Mesenchymal stem cell (in vitro differentiated cells and primary cell): ENCODE measurements at regions not wholly inside any gene's neighbourhood (a gene's known extent, or its start where the extent isn't known, plus 50 kb on each side); places are given as distances from the start of the nearest gene placed in this dataset.

ENCODE experiments used
- DNase-seq: peaks from one replicate; pipeline ENCODE4 v3.0.0-alpha.2; 2013
- H2AFZ ChIP-seq: one replicate; pipeline ENCODE4 v1.6.1; 2013; ENCODE audit warnings: low read depth, mild to moderate bottlenecking, control low read depth, inconsistent platforms, low read length, moderate library complexity
- H2AK5ac ChIP-seq: 2 replicates; pipeline ENCODE4 v1.6.1; 2013; ENCODE audit warnings: low read length, moderate library complexity, mild to moderate bottlenecking, inconsistent platforms; ENCODE audit not compliant: severe bottlenecking
- H2BK120ac ChIP-seq: one replicate; pipeline ENCODE4 v1.6.1; 2013; ENCODE audit warnings: low read depth, mild to moderate bottlenecking, inconsistent platforms, low read length, moderate library complexity
- H2BK12ac ChIP-seq, 2 experiments: one replicate each; pipeline ENCODE4 v1.6.1; 2013; ENCODE audit warnings: inconsistent platforms in 2 of 2, low read length in 2 of 2, mild to moderate bottlenecking in 2 of 2, moderate library complexity in 2 of 2, control low read depth in 1 of 2
- H2BK15ac ChIP-seq: one replicate; pipeline ENCODE4 v1.6.1; 2013; ENCODE audit warnings: mild to moderate bottlenecking, low read depth, inconsistent platforms; ENCODE audit not compliant: poor library complexity, severe bottlenecking
- H2BK5ac ChIP-seq: 2 replicates; pipeline ENCODE4 v1.6.1; 2013; ENCODE audit warnings: low read depth, mild to moderate bottlenecking, low read length, control low read depth, inconsistent platforms; ENCODE audit not compliant: poor library complexity, severe bottlenecking
- H3K14ac ChIP-seq, 2 experiments: one replicate each; pipeline ENCODE4 v1.6.1; 2013; ENCODE audit warnings: inconsistent platforms in 2 of 2, low read length in 2 of 2, control low read depth in 1 of 2, mild to moderate bottlenecking in 1 of 2, moderate library complexity in 1 of 2
- H3K18ac ChIP-seq, 2 experiments: one replicate each; pipeline ENCODE4 v1.6.1; 2013; ENCODE audit warnings: inconsistent platforms in 2 of 2, low read length in 2 of 2, control low read depth in 1 of 2, low read depth in 1 of 2, mild to moderate bottlenecking in 1 of 2
- H3K23ac ChIP-seq, 2 experiments: one replicate each; pipeline ENCODE4 v1.6.1; 2013; ENCODE audit warnings: inconsistent platforms in 2 of 2, low read length in 2 of 2, mild to moderate bottlenecking in 2 of 2, moderate library complexity in 2 of 2, control low read depth in 1 of 2
- H3K27ac ChIP-seq: 2 replicates; pipeline ENCODE4 v1.5.1; 2013; ENCODE audit warnings: mild to moderate bottlenecking, moderate library complexity, low read length, control low read depth, inconsistent platforms; ENCODE audit not compliant: poor library complexity, severe bottlenecking
- H3K27me3 ChIP-seq, 2 experiments: 2 replicates each; pipeline versions ENCODE4 v1.6.1 to v1.7.0; 2013; ENCODE audit warnings: low read length in 2 of 2, mild to moderate bottlenecking in 2 of 2, moderate library complexity in 2 of 2, control low read depth in 1 of 2, inconsistent platforms in 1 of 2; ENCODE audit not compliant: control insufficient read depth in 1 of 2, insufficient read depth in 1 of 2
- H3K36me3 ChIP-seq, 2 experiments: 2 replicates each; pipeline versions ENCODE4 v1.6.1 to v1.7.0; 2013; ENCODE audit warnings: low read length in 2 of 2, control low read depth in 1 of 2, inconsistent platforms in 1 of 2, low read depth in 1 of 2, mild to moderate bottlenecking in 1 of 2; ENCODE audit not compliant: insufficient read depth in 2 of 2, control insufficient read depth in 1 of 2
- H3K4ac ChIP-seq, 2 experiments: one replicate each; pipeline ENCODE4 v1.6.1; 2013; ENCODE audit warnings: inconsistent platforms in 2 of 2, low read length in 2 of 2, mild to moderate bottlenecking in 2 of 2, moderate library complexity in 2 of 2, control low read depth in 1 of 2, low read depth in 1 of 2
- H3K4me1 ChIP-seq: 2 replicates; pipeline ENCODE4 v1.6.1; 2013; ENCODE audit warnings: low read depth, low read length, control low read depth; ENCODE audit not compliant: control insufficient read depth, insufficient read depth
- H3K4me2 ChIP-seq: 2 replicates; pipeline ENCODE4 v1.6.1; 2013; ENCODE audit warnings: low read length, mild to moderate bottlenecking, inconsistent platforms; ENCODE audit not compliant: poor library complexity, severe bottlenecking
- H3K4me3 ChIP-seq, 2 experiments: 2 replicates each; pipeline versions ENCODE4 v1.5.1 to v1.7.0; 2013; ENCODE audit warnings: low read length in 2 of 2, mild to moderate bottlenecking in 2 of 2, control low read depth in 1 of 2, low read depth in 1 of 2; ENCODE audit not compliant: insufficient read depth in 1 of 2
- H3K79me1 ChIP-seq: replicated peaks from 2 replicates; pipeline ENCODE4 v1.6.1; 2013; ENCODE audit warnings: mild to moderate bottlenecking, control low read depth, low read length, inconsistent platforms; ENCODE audit not compliant: poor library complexity, severe bottlenecking
- H3K9ac ChIP-seq: 2 replicates; pipeline ENCODE4 v1.7.0; 2013; ENCODE audit warnings: mild to moderate bottlenecking, low read length, moderate library complexity
- H3K9me3 ChIP-seq: 2 replicates; pipeline ENCODE4 v1.7.0; 2013; ENCODE audit warnings: mild to moderate bottlenecking, low read length; ENCODE audit not compliant: control insufficient read depth
- H4K8ac ChIP-seq: one replicate; pipeline ENCODE4 v1.6.1; 2013; ENCODE audit warnings: inconsistent platforms, mild to moderate bottlenecking, low read length, moderate library complexity
- H4K91ac ChIP-seq: one replicate; pipeline ENCODE4 v1.6.1; 2013; ENCODE audit warnings: mild to moderate bottlenecking, low read length, inconsistent platforms
- WGBS: methylation state at CpG from one replicate; pipeline ENCODE4 v1.1.7; 2013; ENCODE audit warnings: mixed read lengths; 5-methylcytosine and 5-hydroxymethylcytosine counted together

DNA sequence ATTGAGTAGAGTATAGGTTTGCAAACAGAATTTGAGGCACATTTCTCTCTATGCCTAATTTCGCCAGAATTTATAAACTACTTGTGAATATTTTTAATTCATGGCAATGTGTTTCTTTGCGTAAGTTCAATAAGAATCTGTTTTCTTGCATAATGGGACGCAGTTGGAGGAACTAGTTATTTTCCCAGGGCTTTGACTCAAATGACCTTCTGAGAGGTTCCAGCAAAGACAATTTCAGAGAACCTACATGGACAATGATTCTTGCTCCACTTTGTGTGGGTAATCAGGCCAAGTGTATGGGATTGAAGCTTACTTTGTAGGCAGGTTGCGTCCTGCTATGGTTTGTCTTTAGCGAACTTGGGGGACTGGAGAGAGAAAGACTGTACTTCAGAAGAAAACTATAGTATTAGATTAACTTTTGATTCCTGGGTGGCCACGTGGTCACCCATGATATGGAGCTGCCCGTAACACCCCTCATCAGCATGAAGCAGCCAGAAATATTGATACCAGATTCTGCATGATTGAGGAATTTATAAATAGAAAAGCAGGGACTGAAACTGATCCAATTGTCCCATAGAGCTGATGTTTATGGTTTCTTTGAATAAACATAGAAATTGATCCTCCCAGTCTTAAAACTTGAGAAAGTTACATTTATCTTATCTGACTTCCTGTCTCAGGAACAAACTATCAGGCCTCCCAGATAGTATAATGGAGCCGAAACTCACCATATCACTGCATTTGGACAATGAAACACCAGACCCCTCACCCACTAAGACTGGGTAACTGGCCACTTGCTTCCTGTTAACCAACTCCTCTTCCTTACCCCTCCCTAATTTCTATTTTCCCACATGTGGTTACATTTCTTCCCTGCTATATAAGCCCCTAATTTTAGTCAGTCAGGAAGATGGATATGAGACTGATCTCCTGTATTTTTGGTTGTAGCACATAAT, 815.3 kb upstream of the HS6ST1 start:
- no peaks in the 10 kb centered on the region for H3K27me3 ChIP-seq
- no peak overlapping the region for H2AFZ ChIP-seq
- H3K14ac ChIP-seq, result no peak overlapping the region
- no peak overlapping the region for H3K9ac ChIP-seq
- peak; percentile 8 for DNase-seq
- no peak overlapping the region for H2BK12ac ChIP-seq
- H3K36me3 ChIP-seq, result no peaks in the 10 kb centered on the region
- H3K4me1 ChIP-seq, result no peaks in the 10 kb centered on the region
- H4K8ac ChIP-seq, result no peak overlapping the region
- H3K27ac ChIP-seq, result no peak overlapping the region
- no peak overlapping the region for H3K4me3 ChIP-seq
- H3K23ac ChIP-seq, result no peak overlapping the region
- no peaks in the 10 kb centered on the region for H3K79me1 ChIP-seq
- H3K4me2 ChIP-seq, result no peak overlapping the region
- H3K18ac ChIP-seq, result peak overlapping the region in 1 of 2 experiments; percentile 70
- 80% methylated on average over 5 of the region's 8 CpGs for WGBS
- no peak overlapping the region for H2BK15ac ChIP-seq
- H2AK5ac ChIP-seq, result no peak overlapping the region
- no peaks in the 10 kb centered on the region for H3K9me3 ChIP-seq
- no peak overlapping the region for H3K4ac ChIP-seq
- H4K91ac ChIP-seq, result no peak overlapping the region
- no peak overlapping the region for H2BK5ac ChIP-seq
- H2BK120ac ChIP-seq, result no peak overlapping the region

DNA sequence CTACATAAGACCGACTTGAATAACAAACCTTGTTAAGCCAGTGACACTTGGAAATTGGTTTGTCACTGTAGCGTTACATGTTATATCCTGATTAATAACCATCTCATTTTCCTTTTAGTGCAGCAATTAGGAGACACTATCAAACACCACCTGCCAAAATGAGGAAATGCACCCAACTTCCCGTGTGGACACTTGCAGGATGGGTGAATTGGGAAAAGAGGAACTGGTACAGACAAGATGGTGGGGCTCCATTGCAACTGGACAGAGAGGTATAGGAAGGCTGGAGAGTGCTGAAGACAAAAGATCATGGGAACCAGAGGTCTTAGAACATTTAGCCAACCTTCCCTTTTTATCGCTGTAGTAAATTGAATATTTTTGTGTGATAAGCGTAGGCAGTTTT, 816.3 kb upstream of the HS6ST1 start:
- WGBS, result 96% methylated on average over 5 of the region's 5 CpGs

DNA sequence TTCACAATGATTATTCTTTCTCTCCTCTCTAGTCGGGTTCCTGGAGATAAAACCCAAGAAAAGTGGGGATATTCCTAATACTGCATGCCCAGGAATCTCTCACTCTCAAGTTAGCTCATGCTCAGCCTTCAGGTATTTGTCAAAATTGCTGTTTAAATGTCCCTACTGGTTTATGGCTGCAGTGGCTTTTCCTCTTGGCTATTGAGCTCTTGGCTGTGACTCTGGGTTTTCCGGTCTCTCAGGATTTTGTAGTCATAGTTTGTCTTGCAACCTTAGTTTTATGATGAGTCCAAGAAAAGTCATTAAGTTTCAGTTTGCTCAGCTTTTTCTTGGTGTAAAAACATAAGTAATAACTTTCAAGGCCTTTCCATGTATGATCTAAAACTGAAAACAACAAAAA, 820.7 kb upstream of the HS6ST1 start:
- no peaks in the 10 kb centered on the region for H3K4me1 ChIP-seq
- H4K91ac ChIP-seq, result no peak overlapping the region
- 92% methylated on average over 2 of the region's 2 CpGs for whole genome bisulfite sequencing
- no peak overlapping the region for H3K23ac ChIP-seq
- H3K4me3 ChIP-seq, result no peak overlapping the region
- no peak overlapping the region for H2AK5ac ChIP-seq
- H3K9me3 ChIP-seq, result no peaks in the 10 kb centered on the region
- no peaks in the 10 kb centered on the region for H3K36me3 ChIP-seq
- no peaks in the 10 kb centered on the region for H3K27me3 ChIP-seq
- DNase-seq, result no peak
- no peak overlapping the region for H3K27ac ChIP-seq
- no peak overlapping the region for H2BK12ac ChIP-seq
- H2BK120ac ChIP-seq, result no peak overlapping the region
- H3K18ac ChIP-seq, result no peak overlapping the region
- H2BK5ac ChIP-seq, result no peak overlapping the region
- no peak overlapping the region for H2BK15ac ChIP-seq
- no peak overlapping the region for H2AFZ ChIP-seq
- H3K4me2 ChIP-seq, result no peak overlapping the region
- H4K8ac ChIP-seq, result no peak overlapping the region
- no peaks in the 10 kb centered on the region for H3K79me1 ChIP-seq
- no peak overlapping the region for H3K9ac ChIP-seq
- no peak overlapping the region for H3K4ac ChIP-seq
- no peak overlapping the region for H3K14ac ChIP-seq

More for the DNA sequence above, 816.3 kb upstream of the HS6ST1 start:
- no peaks in the 10 kb centered on the region for H3K4me1 ChIP-seq
- no peak overlapping the region for H3K9ac ChIP-seq
- H3K9me3 ChIP-seq, result no peaks in the 10 kb centered on the region
- H3K36me3 ChIP-seq, result no peaks in the 10 kb centered on the region
- H2BK5ac ChIP-seq, result no peak overlapping the region
- no peak overlapping the region for H2AK5ac ChIP-seq
- H2BK120ac ChIP-seq, result no peak overlapping the region
- peak overlapping the region in 1 of 2 experiments; percentile 42 for H2BK12ac ChIP-seq
- H3K79me1 ChIP-seq, result no peaks in the 10 kb centered on the region
- no peak overlapping the region for H3K4me2 ChIP-seq
- peak overlapping the region in 1 of 2 experiments; percentile 57 for H3K18ac ChIP-seq
- H2AFZ ChIP-seq, result no peak overlapping the region
- no peaks in the 10 kb centered on the region for H3K27me3 ChIP-seq
- no peak overlapping the region for H4K8ac ChIP-seq
- no peak overlapping the region for H3K4ac ChIP-seq
- no peak overlapping the region for H4K91ac ChIP-seq
- no peak overlapping the region for H2BK15ac ChIP-seq
- H3K27ac ChIP-seq, result no peak overlapping the region
- H3K4me3 ChIP-seq, result no peak overlapping the region
- DNase-seq, result no peak
- no peak overlapping the region for H3K14ac ChIP-seq
- no peak overlapping the region for H3K23ac ChIP-seq

DNA sequence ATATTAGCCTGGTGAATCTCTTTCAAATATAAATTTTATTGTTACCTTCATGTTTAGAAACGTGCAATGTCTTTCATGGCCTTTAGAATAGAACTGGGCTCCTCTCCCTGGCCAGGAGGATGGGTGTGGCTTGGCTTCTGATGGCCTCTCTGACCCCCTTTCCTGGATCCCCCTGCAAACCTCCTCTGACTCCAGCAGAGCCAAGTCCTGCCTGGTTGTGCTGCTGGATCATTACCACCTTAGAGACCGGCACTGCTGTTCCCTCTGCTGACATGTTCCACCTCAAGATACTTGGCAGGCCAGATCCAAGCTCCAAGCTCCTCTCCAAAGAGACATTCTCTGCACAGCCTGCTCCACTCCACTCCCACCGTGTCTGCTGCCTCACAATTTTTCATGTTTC, 823.8 kb upstream of the HS6ST1 start:
- Histone ChIP-seq H4K8ac (no peak overlapping the region), H2BK120ac (no peak overlapping the region), H3K4ac (no peak overlapping the region)

More for the DNA sequence above, 823.8 kb upstream of the HS6ST1 start:
- H3K36me3 ChIP-seq, result no peaks in the 10 kb centered on the region
- no peak for DNase-seq
- H2BK12ac ChIP-seq, result no peak overlapping the region
- H3K4me3 ChIP-seq, result no peak overlapping the region
- no peaks in the 10 kb centered on the region for H3K9me3 ChIP-seq
- H3K14ac ChIP-seq, result no peak overlapping the region
- no peak overlapping the region for H2BK5ac ChIP-seq
- no peak overlapping the region for H3K4me2 ChIP-seq
- H3K27ac ChIP-seq, result no peak overlapping the region
- H3K79me1 ChIP-seq, result no peaks in the 10 kb centered on the region
- no peak overlapping the region for H4K91ac ChIP-seq
- H3K23ac ChIP-seq, result no peak overlapping the region
- no peak overlapping the region for H3K9ac ChIP-seq
- WGBS, result 66% methylated on average over 3 of the region's 3 CpGs
- no peak overlapping the region for H3K18ac ChIP-seq
- H2BK15ac ChIP-seq, result no peak overlapping the region
- H3K4me1 ChIP-seq, result no peaks in the 10 kb centered on the region
- H2AK5ac ChIP-seq, result no peak overlapping the region
- no peak overlapping the region for H2AFZ ChIP-seq
- H3K27me3 ChIP-seq, result no peaks in the 10 kb centered on the region
